Panc1 (cell line): ENCODE measurements at regions not wholly inside any gene's neighbourhood (a gene's known extent, or its start where the extent isn't known, plus 50 kb on each side); places are given as distances from the start of the nearest gene placed in this dataset.

Experiments
- ATAC-seq: fragments of 200-7000 bp; cut with Tn5 transposase; 2 replicates; pipeline ENCODE4 v1.9.1; 2020; ENCODE audit warnings: mild to moderate bottlenecking, moderate library complexity
- BruUV-seq: library from RNA; stranded (reverse); fragments of 400-500 nt; replicated peaks from 2 replicates; lab custom pipeline; 2021; lab: Mats Ljungman, UMichigan
- CTCF ChIA-PET: fragments of 300-600 bp; sonication (Branson Sonifier 250); formaldehyde crosslinking; loops from one replicate; lab custom pipeline; 2022; ENCODE audit warnings: antibody characterized with exemption; lab: Charles Lee
- POLR2A ChIA-PET: fragments of 300-600 bp; sonication (Branson Sonifier 250); formaldehyde crosslinking; loops from one replicate; lab custom pipeline; 2022; ENCODE audit warnings: antibody characterized with exemption; lab: Charles Lee
- DNase-seq: peaks from one replicate; pipeline ENCODE4 v3.0.0-alpha.2; 2010; ENCODE audit warnings: low read depth, low spot score
- H3K27ac ChIP-seq: 2 replicates; pipeline ENCODE4 v1.5.1; 2011; ENCODE audit warnings: mild to moderate bottlenecking, low read length, inconsistent platforms
- H3K27me3 ChIP-seq: fragments of 200-500 bp; sonication (Bioruptor generic); 2 replicates; pipeline ENCODE4 v1.6.0; 2014; ENCODE audit warnings: low read length, inconsistent platforms; ENCODE audit not compliant: control insufficient read depth, insufficient read depth
- H3K36me3 ChIP-seq: fragments of 200-500 bp; sonication (Bioruptor generic); 2 replicates; pipeline ENCODE4 v1.5.1; 2014; ENCODE audit warnings: inconsistent platforms, mild to moderate bottlenecking, low read length, moderate library complexity; ENCODE audit not compliant: control insufficient read depth, insufficient read depth
- H3K4me1 ChIP-seq: 2 replicates; pipeline ENCODE4 v1.5.1; 2011; ENCODE audit warnings: inconsistent platforms, mild to moderate bottlenecking, low read length, moderate library complexity; ENCODE audit not compliant: control insufficient read depth, insufficient read depth
- H3K4me3 ChIP-seq, 2 experiments: 2 replicates each; pipeline ENCODE4 v1.5.1; 2011 to 2012; ENCODE audit warnings: low read depth in 2 of 2, low read length in 2 of 2, mild to moderate bottlenecking in 2 of 2, inconsistent platforms in 1 of 2, moderate library complexity in 1 of 2
- H3K9me3 ChIP-seq: fragments of 200-500 bp; sonication (Bioruptor generic); 2 replicates; pipeline ENCODE4 v1.5.1; 2014; ENCODE audit warnings: low read depth, mild to moderate bottlenecking, inconsistent platforms, low read length, moderate library complexity; ENCODE audit not compliant: control insufficient read depth, insufficient read depth
- CTCF ChIP-seq: fragments of 450-650 bp; IDR thresholded peaks from 2 replicates; pipeline ENCODE4 v1.5.1; 2017; ENCODE audit warnings: mild to moderate bottlenecking
- POLR2AphosphoS5 ChIP-seq: IDR thresholded peaks from 2 replicates; pipeline ENCODE4 v1.6.1; 2012; ENCODE audit warnings: mild to moderate bottlenecking, low read depth, low read length, moderate library complexity
- REST ChIP-seq, 2 experiments: IDR thresholded peaks; 2 replicates each; pipeline ENCODE4 v1.6.1; 2011 to 2012; ENCODE audit warnings: low read depth in 2 of 2, control low read depth in 1 of 2, low read length in 1 of 2, mild to moderate bottlenecking in 1 of 2, moderate library complexity in 1 of 2; ENCODE audit not compliant: insufficient read depth in 1 of 2
- SIN3A ChIP-seq: IDR thresholded peaks from 2 replicates; pipeline ENCODE4 v1.6.1; 2012; ENCODE audit warnings: low read depth, mild to moderate bottlenecking, low read length, moderate library complexity, borderline replicate concordance; ENCODE audit not compliant: insufficient read depth
- TCF7L2 ChIP-seq: IDR thresholded peaks from 2 replicates; pipeline ENCODE4 v1.6.1; 2011; ENCODE audit warnings: mild to moderate bottlenecking, low read depth, low read length, inconsistent platforms
- in situ Hi-C: cut with HindIII; loops from 2 replicates; pipeline ENCODE4 v1.10.0; 2016; ENCODE audit warnings: low sequenced_read_pairs, low pct_unique_long_range_greater_than_20kb
- intact Hi-C: fragments of 100-400 bp; cut with micrococcal nuclease; formaldehyde crosslinking; loops from one replicate; pipeline ENCODE4 v1.10.0; 2022; ENCODE audit not compliant: unreplicated experiment

- no peak for ATAC-seq
- no peak for DNase-seq
- BruUV-seq, result no TSS peak
- ChIA-PET CTCF (interaction anchor here (0.7 kb wide), 1 partner anchor 12 kb away, joined by 4 read pairs; no protein-coding TSS in a partner anchor), POLR2A (no interaction called here)
- in situ Hi-C loops, result no loop called here
- TF ChIP-seq CTCF, result peak; percentile 64
- TF ChIP-seq TCF7L2, result no peak
- TF ChIP-seq SIN3A, result no peak
- no peaks in the 10 kb centered on the region for H3K4me1 ChIP-seq
- H3K27me3 ChIP-seq, result no peaks in the 10 kb centered on the region
- intact Hi-C loops, result loop anchor here (2.0 kb wide), 1 partner anchor 476 kb away; no protein-coding TSS in a partner anchor
- no peak overlapping the region for H3K4me3 ChIP-seq
- no peaks in the 10 kb centered on the region for H3K36me3 ChIP-seq
- no peak overlapping the region for H3K27ac ChIP-seq
- no peaks in the 10 kb centered on the region for H3K9me3 ChIP-seq
Measured at GRCh38 chr2:122451040-122451439, 695.6 kb downstream of the TSN start.

GRCh38 chr2:122451697-122452096 is 696.2 kb downstream of the TSN start:
- no peaks in the 10 kb centered on the region for H3K4me1 ChIP-seq
- DNase-seq, result no peak
- no peaks in the 10 kb centered on the region for H3K27me3 ChIP-seq
- ChIA-PET POLR2A (no interaction called here), CTCF (no interaction called here)
- H3K9me3 ChIP-seq, result no peaks in the 10 kb centered on the region
- no peak overlapping the region for H3K4me3 ChIP-seq
- intact Hi-C loops, result loop anchor here (2.0 kb wide), 1 partner anchor 477 kb away; no protein-coding TSS in a partner anchor
- H3K36me3 ChIP-seq, result no peaks in the 10 kb centered on the region
- ATAC-seq, result no peak
- no peak overlapping the region for H3K27ac ChIP-seq
- BruUV-seq, result no TSS peak
- TF ChIP-seq TCF7L2 (no peak), POLR2AphosphoS5 (no peak), SIN3A (no peak)
- in situ Hi-C loops, result no loop called here

GRCh38 chr2:122469147-122469546 is 713.7 kb downstream of the TSN start:
- BruUV-seq, result no TSS peak
- ChIA-PET POLR2A (no interaction called here), CTCF (no interaction called here)
- intact Hi-C loops, result no loop called here
- Histone ChIP-seq H3K9me3 (no peaks in the 10 kb centered on the region), H3K36me3 (no peaks in the 10 kb centered on the region), H3K27ac (no peak overlapping the region), H3K4me3 (no peak overlapping the region), H3K27me3 (no peaks in the 10 kb centered on the region), H3K4me1 (no peaks in the 10 kb centered on the region)
- in situ Hi-C loops, result no loop called here
- ATAC-seq (no peak), DNase-seq (no peak)
- no peak for TF ChIP-seq POLR2AphosphoS5
- no peak for TF ChIP-seq SIN3A
- no peak for TF ChIP-seq REST (IDR thresholded peaks at IDR 0.05; ENCODE audit: insufficient read depth in 1 of 2, low read depth in 2 of 2, low read length in 1 of 2)
- no peak for TF ChIP-seq CTCF
- no peak for TF ChIP-seq TCF7L2
